Ovary (tissue), 7 donors: ENCODE measurements at regions not wholly inside any gene's neighbourhood (a gene's known extent, or its start where the extent isn't known, plus 50 kb on each side); places are given as distances from the start of the nearest gene placed in this dataset.

Experiments
- DNase-seq, 5 donors: peaks; one replicate each; pipeline ENCODE4 v3.0.0-alpha.2; 2019 to 2020
- H3K27ac ChIP-seq, 2 donors: fragments of 200-600 bp; one replicate each; pipeline versions ENCODE4 v1.5.1 to v1.8.0; 2019 to 2022
- H3K27me3 ChIP-seq: fragments of 200-600 bp; one replicate; pipeline ENCODE4 v1.8.0; 2022
- H3K36me3 ChIP-seq: fragments of 200-600 bp; sonication (generic); one replicate; pipeline ENCODE4 v1.5.1; 2019
- H3K4me1 ChIP-seq: one replicate; pipeline ENCODE4 v1.8.1; 2013; ENCODE audit warnings: mild to moderate bottlenecking, moderate library complexity; ENCODE audit not compliant: insufficient read depth
- H3K4me3 ChIP-seq: fragments of 200-600 bp; sonication (generic); one replicate; pipeline ENCODE4 v1.5.1; 2017
- H3K9me3 ChIP-seq, 2 donors: fragments of 200-600 bp in 1 of 2; sonication (generic) in 1 of 2; one replicate each; pipeline versions ENCODE4 v1.5.1 to v1.8.1; 2013 to 2019; ENCODE audit warnings: mild to moderate bottlenecking in 1 of 2, moderate library complexity in 1 of 2
- CTCF ChIP-seq, 3 donors: fragments of 450-650 bp in 2 of 3; fragments of 200-600 bp in 1 of 3; IDR thresholded peaks; one replicate each; pipeline versions ENCODE4 v1.5.1 to v1.8.0; 2016 to 2022; ENCODE audit warnings: antibody characterized with exemption in 3 of 3, mild to moderate bottlenecking in 1 of 3
- EP300 ChIP-seq: sonication (generic); formaldehyde crosslinking; IDR thresholded peaks from one replicate; pipeline ENCODE4 v1.6.1; 2017; ENCODE audit warnings: antibody characterized with exemption
- POLR2A ChIP-seq: fragments of 450-650 bp; IDR thresholded peaks from one replicate; pipeline ENCODE4 v1.6.1; 2017; ENCODE audit warnings: antibody characterized with exemption, mild to moderate bottlenecking, moderate library complexity
- WGBS, 3 donors: extraction: QIAGEN DNeasy Blood & Tissue Kit in 1 of 3; methylation state at CpG; one replicate each; pipeline versions ENCODE4 v1.1.5 to v1.1.7; 2013 to 2017; 5-methylcytosine and 5-hydroxymethylcytosine counted together
- intact Hi-C, 4 donors: fragments of 100-400 bp; cut with DNase I; formaldehyde crosslinking; loops; one replicate each; pipeline versions ENCODE4 v1.11.0 to v1.15.1; 2022 to 2023
- donor health status: DM: no; HTN: no; CAD: no; lungs with moderate emphysema.
- donor health status: DM: no; HTN: no; CAD: no.
- donor health status: Bipolar disorder and iron deficiency.
- donor health status: DM: no; HTN: no; CAD: no.
- donor health status: DM: yes; HTN: yes; CAD: no.

GRCh38 chr4:79225360-79225759 lies 100.5 kb downstream of the NAA11 start:
- H3K9me3 ChIP-seq, result no peaks in the 10 kb centered on the region
- H3K4me1 ChIP-seq, result no peaks in the 10 kb centered on the region
- H3K4me3 ChIP-seq, result no peak overlapping the region
- intact Hi-C loops, result no loop called here
- 30 to 32% (median 32%) methylated on average over 3 of the region's 3 CpGs for WGBS, 3 donors
- H3K27ac ChIP-seq, result no peak overlapping the region
- no peak for TF ChIP-seq EP300
- TF ChIP-seq CTCF (IDR thresholded peaks at IDR 0.05), result no peak
- no peak for TF ChIP-seq POLR2A
- H3K27me3 ChIP-seq, result no peaks in the 10 kb centered on the region
- H3K36me3 ChIP-seq, result no peaks in the 10 kb centered on the region
- DNase-seq, result no peak

- WGBS, 3 donors, result 78 to 84% (median 80%) methylated on average over 2 of the region's 2 CpGs
- intact Hi-C loops, result no loop called here
- H3K27me3 ChIP-seq, result no peaks in the 10 kb centered on the region
- H3K36me3 ChIP-seq, result no peaks in the 10 kb centered on the region
- no peaks in the 10 kb centered on the region for H3K9me3 ChIP-seq
- H3K27ac ChIP-seq, result no peak overlapping the region
- H3K4me3 ChIP-seq, result no peak overlapping the region
- DNase-seq, result no peak
- no peaks in the 10 kb centered on the region for H3K4me1 ChIP-seq
- TF ChIP-seq EP300, result no peak
- TF ChIP-seq POLR2A, result no peak
- TF ChIP-seq CTCF (IDR thresholded peaks at IDR 0.05), result no peak
Measured at GRCh38 chr4:79224777-79225104, 101.1 kb downstream of the NAA11 start.

- Histone ChIP-seq H3K4me1 (no peaks in the 10 kb centered on the region), H3K4me3 (no peak overlapping the region), H3K36me3 (no peaks in the 10 kb centered on the region), H3K9me3 (no peaks in the 10 kb centered on the region), H3K27me3 (no peaks in the 10 kb centered on the region), H3K27ac (no peak overlapping the region)
- WGBS, 3 donors, result 91 to 93% (median 93%) methylated on average over 5 of the region's 5 CpGs
- no peak for DNase-seq
- intact Hi-C loops, result no loop called here
- TF ChIP-seq EP300 (no peak), CTCF (IDR thresholded peaks at IDR 0.05) (no peak), POLR2A (no peak)
Measured at GRCh38 chr4:79223993-79224776, 101.7 kb downstream of the NAA11 start.

- Histone ChIP-seq H3K36me3 (no peaks in the 10 kb centered on the region), H3K4me1 (no peaks in the 10 kb centered on the region), H3K9me3 (no peaks in the 10 kb centered on the region), H3K27ac (no peak overlapping the region), H3K27me3 (no peaks in the 10 kb centered on the region), H3K4me3 (no peak overlapping the region)
- no peak for DNase-seq
- intact Hi-C loops, result no loop called here
- TF ChIP-seq EP300 (no peak), POLR2A (no peak), CTCF (IDR thresholded peaks at IDR 0.05) (no peak)
Measured at GRCh38 chr4:79217025-79217424, 108.8 kb downstream of the NAA11 start.
